Vagina (tissue), 2 donors: ENCODE measurements at regions not wholly inside any gene's neighbourhood (a gene's known extent, or its start where the extent isn't known, plus 50 kb on each side); places are given as distances from the start of the nearest gene placed in this dataset.

ENCODE experiments used
- DNase-seq, 2 donors: peaks; one replicate each; pipeline ENCODE4 v3.0.0-alpha.2; 2017; ENCODE audit errors: extremely low spot score in 2 of 2
- H3K27ac ChIP-seq: fragments of 200-600 bp; sonication (generic); one replicate; pipeline ENCODE4 v1.5.1; 2019
- H3K27me3 ChIP-seq: fragments of 200-600 bp; sonication (generic); one replicate; pipeline ENCODE4 v1.5.1; 2019
- H3K36me3 ChIP-seq, 2 donors: fragments of 200-600 bp; sonication (generic); one replicate each; pipeline ENCODE4 v1.5.1; 2017 to 2019
- H3K4me1 ChIP-seq: fragments of 200-600 bp; sonication (generic); one replicate; pipeline ENCODE4 v1.5.1; 2019
- H3K4me3 ChIP-seq, 2 donors: fragments of 200-600 bp; sonication (generic); 1 replicate in 1 of 2; 2 replicates in 1 of 2; pipeline ENCODE4 v1.5.1; 2016 to 2019
- H3K9me3 ChIP-seq: fragments of 200-600 bp; sonication (generic); one replicate; pipeline ENCODE4 v1.5.1; 2019
- CTCF ChIP-seq, 3 experiments: fragments of 450-650 bp in 2 of 3; fragments of 200-600 bp in 1 of 3; sonication (generic) in 1 of 3; IDR thresholded peaks; one replicate each; pipeline ENCODE4 v1.5.1; 2017 to 2019; ENCODE audit warnings: antibody characterized with exemption in 3 of 3, mild to moderate bottlenecking in 2 of 3, moderate library complexity in 2 of 3
- POLR2A ChIP-seq, 2 donors: fragments of 450-650 bp; IDR thresholded peaks; one replicate each; pipeline ENCODE4 v1.6.1; 2017; ENCODE audit warnings: antibody characterized with exemption in 2 of 2, mild to moderate bottlenecking in 2 of 2, moderate library complexity in 2 of 2
- POLR2AphosphoS5 ChIP-seq, 2 donors: sonication (generic); formaldehyde crosslinking; IDR thresholded peaks; one replicate each; pipeline ENCODE4 v1.9.0; 2017; ENCODE audit warnings: antibody characterized with exemption in 2 of 2, mild to moderate bottlenecking in 2 of 2, low read depth in 1 of 2; ENCODE audit not compliant: insufficient read depth in 1 of 2
- intact Hi-C: fragments of 100-400 bp; cut with DNase I; formaldehyde crosslinking; loops from one replicate; pipeline ENCODE4 v1.15.1; 2023

DNA sequence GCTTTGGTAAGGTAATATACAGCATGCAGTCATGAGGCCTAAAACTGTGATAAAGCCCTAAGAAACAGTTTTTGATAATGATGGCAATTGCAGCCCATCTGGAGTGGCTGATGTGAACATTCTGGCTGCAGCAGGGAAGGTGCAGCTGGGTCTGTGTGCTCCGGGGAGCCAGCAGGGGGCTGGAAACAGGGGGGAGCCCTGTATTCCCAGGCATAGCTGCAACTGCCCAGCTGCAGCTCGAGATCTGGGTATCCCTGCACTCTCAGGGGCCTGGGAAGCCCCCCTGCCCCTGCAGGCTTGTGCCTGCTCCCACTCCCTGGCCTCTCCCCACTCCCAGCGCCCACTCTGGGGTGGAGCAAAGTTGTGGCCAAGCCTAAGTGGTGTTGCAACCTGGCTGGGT is 95.6 kb downstream of the RRAGB start:
- intact Hi-C loops, result no loop called here
- no peaks in the 10 kb centered on the region for H3K4me1 ChIP-seq
- no peaks in the 10 kb centered on the region for H3K27me3 ChIP-seq
- H3K36me3 ChIP-seq, result no peaks in the 10 kb centered on the region
- no peak overlapping the region for H3K27ac ChIP-seq
- no peaks in the 10 kb centered on the region for H3K9me3 ChIP-seq
- no peak for DNase-seq
- H3K4me3 ChIP-seq, result no peak overlapping the region
- TF ChIP-seq CTCF (IDR thresholded peaks at IDR 0.05), result no peak

DNA sequence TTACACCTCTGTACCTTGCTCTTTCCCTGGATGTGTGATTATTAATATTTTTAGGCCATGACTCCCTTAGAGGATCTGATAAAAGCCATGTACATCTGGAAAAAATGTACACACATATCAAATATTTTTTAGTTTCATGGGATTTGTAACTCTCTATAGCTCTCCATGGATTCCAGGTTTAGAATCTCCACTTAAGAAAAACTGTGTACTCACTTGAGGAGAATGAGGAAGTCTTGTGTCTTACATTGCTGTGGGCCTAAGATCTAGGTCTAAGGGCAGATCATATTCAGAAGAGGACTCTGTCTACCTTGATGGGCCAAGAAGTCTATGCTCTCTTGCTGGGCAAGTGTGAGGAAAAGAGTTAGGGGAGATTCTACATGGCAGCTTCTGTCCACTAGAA is 98.0 kb downstream of the RRAGB start:
- no peaks in the 10 kb centered on the region for H3K36me3 ChIP-seq
- no peak overlapping the region for H3K4me3 ChIP-seq
- no peak for TF ChIP-seq POLR2A (IDR thresholded peaks at IDR 0.05)
- TF ChIP-seq POLR2AphosphoS5 (IDR thresholded peaks at IDR 0.05; ENCODE audit: insufficient read depth in 1 of 2, low read depth in 1 of 2), result no peak
- no peak for TF ChIP-seq CTCF (IDR thresholded peaks at IDR 0.05)
- no peak for DNase-seq
- no peaks in the 10 kb centered on the region for H3K27me3 ChIP-seq
- H3K9me3 ChIP-seq, result no peaks in the 10 kb centered on the region
- H3K27ac ChIP-seq, result no peak overlapping the region
- intact Hi-C loops, result no loop called here
- no peaks in the 10 kb centered on the region for H3K4me1 ChIP-seq

DNA sequence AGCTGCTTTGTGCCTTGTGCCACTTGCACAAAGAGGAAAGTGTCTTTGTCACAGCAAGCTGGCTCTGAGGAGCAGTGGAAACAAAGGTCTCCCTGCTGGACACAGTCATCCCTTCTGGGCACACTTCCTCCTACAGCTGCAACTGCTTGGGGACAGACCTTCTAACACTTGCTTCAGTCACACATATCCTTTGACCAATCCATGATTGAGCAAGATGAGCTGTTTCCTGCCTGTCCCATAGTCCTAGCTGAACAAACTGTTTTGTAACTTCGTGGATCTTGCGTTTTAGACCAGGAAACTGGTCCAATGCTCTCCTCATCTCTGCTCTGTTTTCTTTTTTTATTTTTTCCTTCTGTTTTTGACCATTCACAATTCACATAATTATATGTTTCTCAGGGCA is 98.5 kb downstream of the RRAGB start:
- DNase-seq, result no peak
- no peaks in the 10 kb centered on the region for H3K36me3 ChIP-seq
- intact Hi-C loops, result no loop called here
- H3K27ac ChIP-seq, result no peak overlapping the region
- H3K9me3 ChIP-seq, result no peaks in the 10 kb centered on the region
- no peak overlapping the region for H3K4me3 ChIP-seq
- TF ChIP-seq CTCF (IDR thresholded peaks at IDR 0.05) (no peak), POLR2AphosphoS5 (IDR thresholded peaks at IDR 0.05; ENCODE audit: insufficient read depth in 1 of 2, low read depth in 1 of 2) (no peak), POLR2A (IDR thresholded peaks at IDR 0.05) (no peak)
- H3K27me3 ChIP-seq, result no peaks in the 10 kb centered on the region
- H3K4me1 ChIP-seq, result no peaks in the 10 kb centered on the region

DNA sequence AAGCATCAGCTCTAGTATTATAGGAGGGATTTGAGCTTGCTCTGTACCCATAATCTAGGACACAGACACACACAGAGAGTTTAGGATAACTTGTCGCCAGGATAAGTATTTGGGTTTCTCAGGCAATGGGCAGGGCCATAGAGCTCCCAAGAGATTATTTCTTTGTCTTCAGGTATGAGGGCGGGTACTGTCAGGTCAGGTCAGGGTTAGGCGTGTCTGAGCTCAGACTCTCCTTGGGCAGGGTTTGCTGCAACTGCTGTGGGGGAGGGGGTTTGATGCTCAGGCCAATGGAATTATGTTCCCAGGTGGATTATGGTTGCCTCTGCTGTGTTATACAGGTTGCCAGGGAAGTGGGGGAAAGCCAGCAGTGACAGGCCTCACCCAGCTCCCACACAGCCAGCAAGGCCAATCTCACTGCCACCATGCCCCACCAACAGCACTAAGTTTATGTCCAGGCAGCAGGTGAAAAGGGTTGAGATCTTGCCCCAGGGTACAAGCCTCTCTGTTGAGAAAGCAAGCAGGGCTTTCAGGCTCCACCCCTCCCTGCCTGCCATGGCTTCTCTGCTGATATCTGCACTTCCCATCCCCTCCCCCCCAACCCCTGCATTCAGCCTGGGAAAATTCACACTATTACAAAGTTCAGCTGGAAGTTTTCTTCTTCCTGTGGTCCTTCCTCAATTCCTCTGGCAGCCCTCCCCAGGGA is 101.3 kb downstream of the RRAGB start:
- intact Hi-C loops, result no loop called here
- Histone ChIP-seq H3K4me3 (no peak overlapping the region), H3K4me1 (no peaks in the 10 kb centered on the region), H3K36me3 (no peaks in the 10 kb centered on the region), H3K27ac (no peak overlapping the region), H3K9me3 (no peaks in the 10 kb centered on the region), H3K27me3 (no peaks in the 10 kb centered on the region)
- no peak for TF ChIP-seq POLR2A (IDR thresholded peaks at IDR 0.05)
- TF ChIP-seq POLR2AphosphoS5 (IDR thresholded peaks at IDR 0.05; ENCODE audit: insufficient read depth in 1 of 2, low read depth in 1 of 2), result no peak
- no peak for TF ChIP-seq CTCF (IDR thresholded peaks at IDR 0.05)
- no peak for DNase-seq

GRCh38 chrX:55839485-55839884 is 121.9 kb downstream of the RRAGB start:
- Histone ChIP-seq H3K4me1 (no peaks in the 10 kb centered on the region), H3K4me3 (no peak overlapping the region), H3K36me3 (no peaks in the 10 kb centered on the region), H3K27me3 (no peaks in the 10 kb centered on the region), H3K27ac (no peak overlapping the region), H3K9me3 (no peaks in the 10 kb centered on the region)
- no peak for DNase-seq
- TF ChIP-seq POLR2AphosphoS5 (IDR thresholded peaks at IDR 0.05; ENCODE audit: insufficient read depth in 1 of 2, low read depth in 1 of 2) (no peak), CTCF (IDR thresholded peaks at IDR 0.05) (no peak)
- intact Hi-C loops, result no loop called here
